Thoracic aorta (tissue), 2 donors: ENCODE measurements at regions not wholly inside any gene's neighbourhood (a gene's known extent, or its start where the extent isn't known, plus 50 kb on each side); places are given as distances from the start of the nearest gene placed in this dataset.

Experiments
- ATAC-seq: fragments of 150-250 bp; one replicate; pipeline ENCODE4 v1.8.0; 2017; ENCODE audit warnings: low read depth; ENCODE audit not compliant: insufficient number of reproducible peaks, low FRiP score
- DNase-seq: peaks from one replicate; pipeline ENCODE4 v3.0.0-alpha.2; 2020; ENCODE audit warnings: low spot score
- H3K27ac ChIP-seq, 2 donors: fragments of 200-600 bp; sonication (generic); 1 replicate in 1 of 2; 2 replicates in 1 of 2; pipeline ENCODE4 v1.5.1; 2016; ENCODE audit warnings: mild to moderate bottlenecking in 2 of 2, moderate library complexity in 2 of 2
- H3K27me3 ChIP-seq: fragments of 200-600 bp; sonication (generic); replicated peaks from 2 replicates; pipeline ENCODE4 v1.6.0; 2016; ENCODE audit warnings: mild to moderate bottlenecking; ENCODE audit not compliant: insufficient read depth
- H3K36me3 ChIP-seq: fragments of 200-600 bp; sonication (generic); one replicate; pipeline ENCODE4 v1.5.1; 2016
- H3K4me1 ChIP-seq, 2 donors: fragments of 200-600 bp; sonication (generic); 1 replicate in 1 of 2; 2 replicates in 1 of 2; pipeline versions ENCODE4 v1.5.1 to v1.6.0; 2016; ENCODE audit warnings: low read depth in 2 of 2, mild to moderate bottlenecking in 1 of 2; ENCODE audit not compliant: control insufficient read depth in 1 of 2
- H3K4me3 ChIP-seq: fragments of 200-600 bp; sonication (generic); 2 replicates; pipeline ENCODE4 v1.5.1; 2016; ENCODE audit warnings: mild to moderate bottlenecking
- H3K9me3 ChIP-seq: fragments of 200-600 bp; sonication (generic); 2 replicates; pipeline ENCODE4 v1.5.1; 2016
- CTCF ChIP-seq: fragments of 200-600 bp; sonication (generic); IDR thresholded peaks from one replicate; pipeline ENCODE4 v1.5.1; 2019; ENCODE audit warnings: antibody characterized with exemption

GRCh38 chr9:91144769-91145168 is 216.9 kb downstream of the AUH start:
- ATAC-seq = no peak
- no peak for TF ChIP-seq CTCF
- no peak for DNase-seq
- Histone ChIP-seq H3K27me3 (no peaks in the 10 kb centered on the region), H3K4me3 (no peak overlapping the region), H3K36me3 (no peaks in the 10 kb centered on the region), H3K27ac (no peak overlapping the region), H3K9me3 (no peaks in the 10 kb centered on the region), H3K4me1 (peaks cover 0 to 4% of the 10 kb centered on the region in 2 donors)

DNA sequence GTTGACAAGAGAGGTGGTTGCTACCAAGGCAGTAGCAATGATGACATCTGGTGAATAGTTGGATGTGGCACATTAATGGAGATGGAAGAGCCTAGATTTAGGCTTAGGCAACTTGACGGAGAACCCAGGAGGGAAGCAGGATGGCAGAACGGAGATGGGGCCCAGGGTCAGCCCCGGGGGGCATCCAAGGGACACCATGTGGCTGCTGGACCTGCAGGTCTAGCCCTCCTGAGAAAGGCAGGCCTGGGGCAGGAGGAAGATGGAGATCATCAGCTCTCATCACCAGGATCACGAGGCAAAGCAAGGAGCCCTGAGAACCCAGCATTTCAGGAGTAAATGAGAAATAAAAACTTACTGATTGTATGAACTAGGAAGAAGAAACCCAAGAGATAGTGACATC is 216.2 kb downstream of the AUH start:
- ATAC-seq (no peak), DNase-seq (no peak)
- Histone ChIP-seq H3K36me3 (no peaks in the 10 kb centered on the region), H3K4me1 (peaks cover 0 to 4% of the 10 kb centered on the region in 2 donors), H3K9me3 (no peaks in the 10 kb centered on the region), H3K27ac (no peak overlapping the region), H3K27me3 (no peaks in the 10 kb centered on the region), H3K4me3 (no peak overlapping the region)
- TF ChIP-seq CTCF = no peak

DNA sequence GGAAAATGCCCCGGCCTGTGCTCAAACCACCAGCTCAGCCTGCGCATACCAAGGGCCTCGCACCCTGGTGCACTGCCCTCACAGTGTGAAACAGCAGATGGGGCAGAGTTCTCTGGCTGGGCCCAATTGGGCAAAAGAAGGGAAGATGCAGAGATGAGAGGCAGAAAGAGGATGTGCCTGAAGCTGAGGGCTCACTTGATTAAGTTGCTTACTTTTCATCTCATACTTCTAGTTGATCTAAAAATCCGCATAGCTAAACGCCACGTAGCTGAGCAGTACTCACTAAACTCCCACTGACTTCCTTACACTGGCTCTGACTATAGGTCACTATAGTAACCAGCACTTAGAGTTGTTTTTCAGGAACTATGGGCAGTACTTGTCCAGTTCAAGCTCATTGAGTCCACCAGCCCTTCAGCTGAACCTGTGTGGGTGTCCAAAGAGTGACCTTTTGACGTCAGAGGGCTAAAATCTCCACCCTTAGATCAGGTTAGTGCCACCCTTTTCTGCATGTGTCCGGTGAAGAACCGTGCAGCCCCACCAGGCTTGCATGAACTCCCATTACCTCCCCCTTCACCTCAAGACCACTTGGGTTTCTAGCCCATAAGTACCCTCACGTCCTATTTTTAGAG is 215.2 kb downstream of the AUH start:
- H3K4me3 ChIP-seq = no peak overlapping the region
- H3K4me1 ChIP-seq = peaks cover 0 to 1% of the 10 kb centered on the region in 2 donors
- TF ChIP-seq CTCF = no peak
- H3K27me3 ChIP-seq = no peaks in the 10 kb centered on the region
- no peak overlapping the region for H3K27ac ChIP-seq
- H3K9me3 ChIP-seq = no peaks in the 10 kb centered on the region
- no peak for ATAC-seq
- no peaks in the 10 kb centered on the region for H3K36me3 ChIP-seq
- no peak for DNase-seq

- H3K36me3 ChIP-seq = no peaks in the 10 kb centered on the region
- DNase-seq (no peak), ATAC-seq (no peak)
- H3K4me1 ChIP-seq = no peaks in the 10 kb centered on the region
- H3K9me3 ChIP-seq = no peaks in the 10 kb centered on the region
- H3K4me3 ChIP-seq = no peak overlapping the region
- no peak overlapping the region for H3K27ac ChIP-seq
- no peaks in the 10 kb centered on the region for H3K27me3 ChIP-seq
- TF ChIP-seq CTCF = no peak
Observed at GRCh38 chr9:91147079-91147708, 214.5 kb downstream of the AUH start.

- TF ChIP-seq CTCF = no peak
- Histone ChIP-seq H3K36me3 (no peaks in the 10 kb centered on the region), H3K27ac (no peak overlapping the region), H3K9me3 (no peaks in the 10 kb centered on the region), H3K27me3 (no peaks in the 10 kb centered on the region), H3K4me1 (no peaks in the 10 kb centered on the region), H3K4me3 (no peak overlapping the region)
- ATAC-seq = no peak
- no peak for DNase-seq
Observed at GRCh38 chr9:91148306-91148705, 213.4 kb downstream of the AUH start.
